GM21717 (cell line): ENCODE measurements at regions not wholly inside any gene's neighbourhood (a gene's known extent, or its start where the extent isn't known, plus 50 kb on each side); places are given as distances from the start of the nearest gene placed in this dataset.

ENCODE experiments used
- ATAC-seq: cut with Tn5 transposase; IDR thresholded peaks from one replicate; pipeline ENCODE4 v1.9.1; 2021; ENCODE audit warnings: mild to moderate bottlenecking, moderate library complexity; ENCODE audit not compliant: unreplicated experiment

DNA sequence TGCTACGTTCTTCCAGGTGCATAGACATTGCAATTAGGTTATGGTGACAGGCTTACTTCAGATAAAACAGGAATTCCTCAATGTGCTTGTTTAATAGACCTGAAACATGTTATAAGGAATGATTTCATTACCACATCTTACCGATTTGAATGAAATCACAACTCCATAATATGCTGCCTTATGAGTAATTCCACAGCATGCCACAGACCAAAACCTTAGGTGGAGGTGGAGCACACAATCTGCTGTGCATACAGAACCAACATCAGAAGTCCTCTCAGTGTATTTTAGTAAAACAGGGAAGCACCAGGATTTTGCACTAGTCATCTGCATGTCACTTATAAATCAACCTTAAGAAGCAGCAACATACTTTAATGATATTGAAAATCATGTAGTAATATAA is 148.9 kb upstream of the TSHZ2 start:
- no peak for ATAC-seq

DNA sequence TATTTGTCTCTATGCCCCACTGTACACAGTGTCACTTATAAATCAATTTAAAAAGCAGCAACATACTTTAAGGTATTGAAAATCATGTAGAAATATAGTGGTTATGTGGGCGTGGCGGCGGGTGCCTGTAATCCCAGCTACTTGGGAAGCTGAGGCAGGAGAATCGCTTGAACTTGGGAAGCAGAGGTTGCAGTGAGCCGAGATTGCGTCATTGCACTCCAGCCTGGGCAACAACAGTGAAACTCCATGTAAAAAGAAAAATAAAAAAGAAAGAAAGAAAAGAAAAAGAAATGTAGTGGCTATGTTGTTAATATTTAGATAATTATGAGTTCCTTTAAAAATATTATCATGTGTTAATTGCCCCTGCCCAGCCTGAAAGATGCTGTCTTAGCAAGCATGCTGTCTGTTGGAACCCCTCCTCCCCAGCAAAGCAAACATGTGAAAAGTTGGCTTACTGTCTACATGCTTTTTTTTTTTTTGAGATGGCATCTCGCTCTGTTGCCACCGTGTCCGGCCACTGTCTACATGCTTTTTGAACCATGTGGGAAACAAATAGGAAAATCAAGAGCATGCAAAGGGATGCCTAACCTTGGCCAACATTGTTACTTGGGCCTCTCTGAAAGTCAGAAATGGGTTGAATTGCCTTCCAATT is 151.4 kb upstream of the TSHZ2 start:
- no peak for ATAC-seq

DNA sequence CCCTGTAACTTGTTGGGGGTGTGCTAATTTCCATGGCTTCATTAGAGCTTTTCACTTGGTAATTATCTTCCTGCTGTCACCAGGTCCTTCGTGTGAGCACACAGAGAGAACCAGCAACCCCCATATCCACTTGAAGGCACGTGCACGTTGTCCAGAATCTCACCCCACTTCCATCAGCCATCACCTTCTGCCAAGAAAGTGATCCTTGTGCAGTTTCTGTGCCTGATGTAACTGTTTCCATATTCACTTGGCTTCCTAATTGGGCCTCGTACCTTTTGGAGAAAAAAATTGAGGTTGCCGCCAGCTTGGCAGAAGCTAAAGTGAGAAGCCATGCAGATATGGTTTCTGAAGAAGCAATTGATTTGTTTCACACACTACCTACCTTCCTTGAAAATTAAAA is 153.7 kb upstream of the TSHZ2 start:
- ATAC-seq: no peak

DNA sequence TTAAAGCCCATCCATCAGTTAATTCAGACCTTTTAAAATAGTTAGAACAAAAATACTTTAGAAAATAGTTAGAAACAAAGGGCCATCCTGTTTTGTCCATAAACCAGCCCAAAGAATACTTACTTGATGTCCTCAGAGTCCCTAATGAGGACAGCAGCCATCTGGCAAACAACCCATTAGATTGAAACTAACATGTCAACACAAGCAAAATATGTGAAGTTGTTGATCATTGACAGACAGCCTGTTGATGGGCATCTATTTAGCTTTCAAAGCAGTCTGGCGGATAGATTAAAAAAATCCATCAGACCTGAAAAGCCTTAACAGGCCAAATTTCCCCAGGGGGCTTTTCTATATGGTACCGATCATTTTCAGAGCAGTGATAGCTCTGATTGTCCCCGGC is 154.2 kb upstream of the TSHZ2 start:
- no peak for ATAC-seq

DNA sequence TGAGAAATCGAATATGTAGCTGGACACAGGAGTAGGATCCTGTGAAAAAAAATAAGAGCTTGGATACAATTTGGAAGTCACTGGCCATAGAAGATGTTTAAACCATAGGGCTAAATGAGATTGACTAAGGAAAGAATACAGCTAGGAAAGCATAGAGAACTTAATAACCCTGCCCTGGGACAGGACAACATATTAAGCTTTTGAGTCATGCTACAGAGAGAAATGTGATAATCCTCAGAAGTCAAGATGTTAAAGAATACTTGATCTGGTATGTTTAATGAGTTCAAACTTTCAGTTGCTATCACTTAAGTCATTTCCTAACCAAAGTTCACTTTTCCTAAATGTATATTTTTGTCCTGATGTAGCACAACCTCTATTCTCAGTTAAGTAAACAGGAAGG is 154.6 kb upstream of the TSHZ2 start:
- ATAC-seq: no peak

DNA sequence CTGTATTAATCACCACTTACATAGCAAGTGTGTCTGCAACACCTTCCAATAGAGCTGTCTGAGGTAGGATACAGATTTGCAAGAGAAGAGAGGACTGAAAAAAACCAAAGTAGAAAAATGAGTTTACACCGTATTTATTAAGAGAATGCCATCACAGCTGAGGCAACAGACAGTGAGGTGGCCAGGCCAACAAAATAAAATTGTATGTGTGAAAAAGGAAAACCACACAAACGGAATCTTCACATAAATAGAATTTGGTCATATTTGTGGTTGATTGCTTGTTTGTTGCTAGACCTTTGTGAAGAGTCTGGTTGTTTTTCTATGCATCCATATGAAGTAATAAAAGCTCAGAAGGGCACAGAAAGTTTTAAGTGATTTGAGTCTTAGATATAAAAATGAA is 157.8 kb upstream of the TSHZ2 start:
- no peak for ATAC-seq

DNA sequence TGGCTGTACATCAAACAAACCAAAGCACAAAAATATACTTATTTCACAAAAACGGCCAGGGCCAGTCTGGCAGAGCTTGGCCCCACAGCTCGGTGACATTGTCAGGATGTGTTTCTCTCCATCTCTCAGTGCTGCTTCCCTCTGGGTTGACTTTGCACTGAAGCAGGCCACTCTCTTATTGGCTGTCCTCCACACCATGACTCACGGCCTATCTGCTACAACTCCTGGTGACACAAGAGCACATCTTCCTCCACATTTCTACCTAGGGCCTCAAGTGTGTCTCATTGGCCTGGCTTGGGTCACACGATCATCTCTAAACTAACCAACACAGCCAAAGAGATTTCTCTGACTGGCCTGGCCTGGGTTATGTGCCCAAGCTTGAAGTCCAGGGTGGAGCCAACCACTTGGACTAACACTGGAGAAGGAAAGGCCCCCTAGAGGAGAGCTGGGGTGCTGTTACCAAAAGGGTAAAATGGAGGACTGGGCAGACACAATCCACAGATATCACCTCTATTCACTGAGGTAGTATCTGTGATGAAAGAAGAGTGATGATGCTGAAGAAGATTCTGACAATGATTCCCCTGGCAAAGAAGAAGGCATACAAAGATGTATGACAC is 159.8 kb upstream of the TSHZ2 start:
- no peak for ATAC-seq

DNA sequence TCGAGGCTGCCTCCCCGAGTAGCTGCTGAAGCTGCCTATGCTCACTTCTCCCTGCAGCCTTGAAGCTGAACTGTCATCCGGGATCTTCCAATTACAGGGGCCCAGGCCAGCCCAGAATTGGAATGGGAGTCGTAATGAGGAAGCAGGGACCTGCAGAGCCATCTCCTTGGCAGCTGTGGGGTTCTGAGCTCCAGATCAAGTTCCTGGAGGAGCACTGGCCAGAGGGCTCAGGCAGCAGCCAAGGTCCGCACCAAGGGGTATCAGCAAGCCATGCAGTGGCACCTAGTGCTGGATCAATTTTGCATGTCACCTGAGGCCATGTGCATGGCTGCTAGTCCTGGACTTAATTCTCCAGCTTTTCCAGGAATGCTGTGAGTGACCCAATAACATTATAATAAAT is 163.2 kb upstream of the TSHZ2 start:
- no peak for ATAC-seq

DNA sequence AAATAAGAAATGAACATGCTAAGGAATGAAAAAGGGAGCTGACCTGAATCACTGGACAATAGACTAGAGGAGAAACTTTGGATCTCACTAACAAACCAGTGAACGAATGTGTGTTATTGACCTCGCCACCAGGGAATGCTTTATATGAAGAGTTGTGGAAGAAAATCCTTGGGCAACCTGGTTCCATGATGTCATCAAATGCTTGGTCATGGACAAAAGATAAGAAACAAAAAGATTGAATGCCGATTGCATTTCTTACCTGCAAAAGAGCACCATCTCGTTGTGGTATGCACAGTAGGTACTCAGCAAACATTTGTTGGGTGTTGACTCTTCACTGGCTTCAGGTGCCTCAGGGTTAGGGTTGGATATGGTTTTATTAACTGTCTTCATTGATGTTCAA is 165.2 kb upstream of the TSHZ2 start:
- no peak for ATAC-seq

DNA sequence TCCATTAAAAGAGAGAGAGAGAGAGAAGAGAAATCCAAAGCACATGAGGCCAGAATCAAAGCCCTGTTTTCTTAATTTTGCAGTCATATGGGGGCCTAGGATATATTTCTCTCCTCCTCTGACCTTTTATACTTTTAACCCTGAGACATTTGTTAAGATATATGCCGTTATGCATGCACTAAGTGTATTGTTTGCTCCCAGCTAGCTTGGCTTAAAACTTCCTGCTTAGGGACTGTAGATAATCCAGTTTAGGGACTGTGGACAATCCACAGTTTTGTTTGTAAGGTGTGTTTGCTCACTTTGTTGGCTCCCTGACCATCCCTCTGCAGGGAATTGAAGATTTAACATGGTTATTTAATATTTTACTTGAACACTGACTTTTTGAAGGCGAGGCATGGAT is 166.3 kb upstream of the TSHZ2 start:
- ATAC-seq: no peak

DNA sequence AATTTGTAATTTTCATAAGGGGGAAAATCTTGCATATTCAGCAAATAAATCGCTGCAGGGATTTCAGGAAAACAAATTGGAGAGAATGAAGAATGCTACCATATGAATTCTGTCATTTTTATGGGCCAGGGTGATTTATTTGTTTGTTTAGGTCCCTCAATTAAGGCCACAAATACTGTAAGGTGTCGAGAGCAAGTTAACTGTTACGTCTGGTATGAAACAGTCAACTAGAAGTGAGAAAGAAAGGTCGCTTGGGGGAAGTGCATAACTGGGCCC is 166.9 kb upstream of the TSHZ2 start:
- ATAC-seq: no peak

DNA sequence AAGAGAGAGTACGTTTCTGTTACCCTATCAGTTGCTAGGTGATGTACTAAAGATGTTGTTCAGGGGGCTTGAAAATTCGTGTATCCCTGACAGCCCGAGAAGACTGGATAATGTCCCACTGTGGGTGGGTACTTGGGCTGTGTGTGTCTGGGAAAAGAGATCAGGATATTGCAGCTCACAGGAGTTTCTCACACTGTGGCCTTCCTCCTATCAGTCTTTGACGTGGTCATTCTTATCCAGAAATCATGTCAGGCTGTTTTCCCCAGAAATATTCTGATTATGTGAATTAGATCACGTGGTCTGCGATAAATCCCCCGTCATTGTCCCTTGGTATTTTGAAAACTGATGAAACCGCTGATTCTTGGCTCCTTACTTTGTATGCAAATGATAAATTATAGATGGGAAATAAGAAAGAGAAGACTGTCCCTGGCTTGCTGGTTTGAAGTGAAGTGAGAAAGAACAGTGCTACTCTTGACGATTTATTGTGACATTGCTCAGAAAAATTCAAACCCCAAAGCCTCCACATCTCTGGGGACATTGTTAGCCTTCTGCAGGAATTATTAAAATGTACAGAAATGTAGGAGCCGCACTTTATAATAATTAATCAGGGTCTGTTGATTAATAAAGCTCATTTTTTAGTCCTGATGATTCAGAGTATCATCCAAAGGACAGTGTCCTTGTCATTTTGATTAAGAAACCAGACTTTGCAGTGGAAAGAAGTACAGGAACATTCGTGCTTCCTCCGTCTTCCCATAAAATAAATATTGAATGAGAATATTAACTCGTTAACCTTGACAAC is 167.5 kb upstream of the TSHZ2 start:
- no peak for ATAC-seq

DNA sequence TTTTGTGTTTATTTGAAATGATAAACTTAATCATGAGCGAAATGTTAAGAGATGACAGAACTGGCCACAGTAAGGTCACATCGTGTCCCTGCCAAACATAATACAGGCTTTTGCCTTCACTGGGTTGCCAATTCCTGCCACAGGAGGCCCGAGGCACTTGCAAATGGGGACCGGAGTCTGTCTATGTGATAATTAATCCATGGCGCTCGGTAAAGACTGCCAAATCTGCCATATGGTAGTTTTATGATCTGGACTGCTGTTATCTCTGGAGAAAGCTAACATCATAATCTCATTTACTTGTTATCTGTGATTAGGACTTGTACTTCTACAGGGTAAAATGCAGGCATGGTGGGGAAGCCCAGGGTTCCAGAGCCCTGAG is 170.5 kb upstream of the TSHZ2 start:
- no peak for ATAC-seq

DNA sequence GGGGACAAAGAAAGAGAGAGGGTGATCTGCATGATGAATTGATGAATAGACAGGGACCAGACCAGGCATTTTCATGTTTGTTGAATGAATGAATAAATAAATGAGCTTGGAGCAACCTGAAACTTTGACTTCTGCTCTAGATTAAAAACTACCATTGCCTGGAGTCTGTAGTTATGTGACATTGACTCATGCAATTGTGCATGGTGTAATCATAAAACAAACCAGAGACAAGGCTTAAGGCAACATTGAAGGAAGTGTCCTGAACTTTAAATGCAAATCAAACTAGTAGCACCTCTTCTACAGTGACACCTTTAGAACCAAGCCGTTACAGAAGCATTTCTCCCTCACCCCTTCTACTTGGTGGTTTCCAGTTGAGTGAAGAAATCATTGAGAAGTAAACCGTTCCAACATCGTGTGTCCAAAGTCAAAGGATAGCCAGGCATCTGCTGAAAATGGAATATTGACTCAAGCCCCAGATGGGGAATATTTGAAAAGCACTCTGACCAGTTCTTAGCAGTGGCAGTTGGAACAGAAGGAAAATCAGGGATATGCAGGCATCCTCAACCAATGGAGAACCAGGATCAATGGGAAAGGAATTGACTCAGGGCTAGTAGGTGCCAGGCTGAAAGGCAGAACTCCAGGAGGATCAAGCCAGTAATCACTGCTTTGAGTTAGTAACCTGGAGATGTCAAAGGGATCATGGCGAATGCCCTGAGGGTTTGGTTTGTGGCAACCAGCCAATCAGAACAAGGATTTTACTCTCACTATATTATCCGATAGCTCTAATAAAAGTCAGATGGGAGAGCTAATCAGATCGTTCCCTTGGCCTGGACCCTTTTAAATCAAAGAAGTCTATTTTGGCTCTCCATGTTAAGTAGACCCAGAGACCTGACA is 171.2 kb upstream of the TSHZ2 start:
- no peak for ATAC-seq

DNA sequence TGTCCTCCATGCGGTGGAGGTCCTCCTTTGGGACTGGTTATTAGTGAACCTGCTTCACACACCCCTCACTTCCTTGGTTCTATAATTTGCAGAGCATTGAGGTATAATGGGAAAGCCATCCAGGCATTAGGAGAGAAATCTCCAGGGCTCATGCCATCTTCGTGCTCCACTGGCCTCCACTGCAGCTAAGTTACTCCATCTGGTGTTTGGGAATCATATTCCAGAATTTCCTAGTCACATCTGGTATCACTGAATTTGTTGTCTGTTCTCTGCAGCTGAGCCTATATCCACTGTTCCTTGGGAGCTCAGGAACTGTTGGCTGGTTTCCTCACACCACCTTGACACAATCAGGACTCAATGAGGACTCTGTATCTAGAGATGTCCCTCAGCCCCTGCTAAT is 173.0 kb upstream of the TSHZ2 start:
- ATAC-seq: no peak

DNA sequence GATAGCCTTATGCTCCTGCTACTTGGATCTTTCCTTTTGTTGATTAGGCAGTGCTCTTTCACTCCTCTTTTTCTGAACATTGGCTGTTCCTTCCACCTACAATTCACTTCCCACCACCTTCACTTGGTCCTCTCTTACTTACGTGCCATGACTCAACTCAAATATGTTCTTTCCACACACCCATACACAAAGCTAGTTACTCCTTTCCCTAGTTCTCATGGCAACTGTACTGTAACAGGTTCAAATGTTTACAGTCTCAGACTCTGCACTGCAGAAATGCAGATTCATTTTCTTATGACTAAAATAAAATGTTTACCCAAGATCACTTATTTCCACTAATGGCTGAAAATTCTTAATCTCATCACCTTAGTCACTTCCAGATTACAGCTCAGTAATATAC is 174.0 kb upstream of the TSHZ2 start:
- no peak for ATAC-seq

DNA sequence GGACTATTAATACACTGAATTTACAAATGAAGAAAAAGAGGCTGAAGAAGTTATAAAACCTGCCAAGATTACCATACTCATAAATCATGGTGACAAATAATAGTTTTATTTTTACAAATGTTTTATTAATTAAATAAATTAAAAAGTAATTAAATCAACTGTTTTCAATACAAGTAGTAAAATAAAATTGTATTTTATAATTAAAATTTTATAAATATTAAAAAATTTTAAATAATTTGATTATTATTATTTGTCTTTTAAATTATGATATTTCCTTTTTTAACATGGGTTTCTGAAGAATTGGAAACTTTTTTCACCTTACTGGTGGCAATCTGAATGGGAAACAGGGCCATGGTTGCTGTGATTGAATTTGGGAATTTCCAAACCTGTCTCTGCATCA is 177.3 kb upstream of the TSHZ2 start:
- no peak for ATAC-seq

DNA sequence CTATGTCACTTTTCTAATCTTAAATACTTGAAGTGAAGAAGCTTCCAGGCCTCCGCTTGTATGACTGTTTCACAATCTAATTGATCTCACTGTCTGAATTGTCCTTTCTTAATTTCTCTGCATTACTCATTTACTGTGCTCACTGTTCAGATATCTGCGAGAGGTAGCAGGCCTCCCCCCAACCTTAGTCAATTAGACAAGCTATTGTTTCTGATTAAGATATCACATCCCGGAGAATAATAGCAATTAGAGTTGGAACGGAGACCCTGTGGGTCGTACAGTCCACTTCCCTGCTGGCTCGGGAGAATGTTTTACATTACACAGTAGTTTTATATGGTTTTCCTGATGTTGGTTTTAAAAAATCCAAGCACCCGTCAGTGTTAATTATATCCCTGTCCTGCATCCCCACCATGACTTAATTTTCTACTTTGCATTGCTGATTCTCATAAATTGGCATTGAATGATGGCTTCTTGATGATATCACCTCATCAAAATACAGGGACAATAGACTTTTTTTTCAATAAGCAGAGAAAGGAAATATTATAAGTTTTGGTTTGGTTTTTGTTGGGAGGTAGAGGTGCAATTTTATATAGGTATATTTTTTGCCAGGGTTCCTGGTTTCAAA is 178.7 kb upstream of the TSHZ2 start:
- ATAC-seq: no peak

DNA sequence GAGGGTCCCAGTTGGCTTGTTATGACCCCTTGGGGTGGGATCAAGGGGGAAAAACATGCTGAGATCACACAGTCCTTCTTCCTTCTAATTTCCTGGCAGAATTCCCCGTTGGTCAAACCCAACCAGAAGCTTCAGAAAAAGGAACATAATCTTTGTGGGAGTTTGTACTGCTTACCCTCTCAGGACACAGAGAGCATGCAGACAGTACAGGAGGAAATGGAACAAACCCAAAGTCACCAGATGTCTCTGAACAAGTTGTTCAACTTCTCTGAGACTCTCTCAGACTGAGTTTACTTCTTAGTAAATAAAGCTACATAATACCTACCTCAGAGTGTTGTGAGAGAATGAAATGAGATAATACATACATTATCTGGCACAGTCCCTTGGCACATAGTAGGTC is 181.1 kb upstream of the TSHZ2 start:
- no peak for ATAC-seq

DNA sequence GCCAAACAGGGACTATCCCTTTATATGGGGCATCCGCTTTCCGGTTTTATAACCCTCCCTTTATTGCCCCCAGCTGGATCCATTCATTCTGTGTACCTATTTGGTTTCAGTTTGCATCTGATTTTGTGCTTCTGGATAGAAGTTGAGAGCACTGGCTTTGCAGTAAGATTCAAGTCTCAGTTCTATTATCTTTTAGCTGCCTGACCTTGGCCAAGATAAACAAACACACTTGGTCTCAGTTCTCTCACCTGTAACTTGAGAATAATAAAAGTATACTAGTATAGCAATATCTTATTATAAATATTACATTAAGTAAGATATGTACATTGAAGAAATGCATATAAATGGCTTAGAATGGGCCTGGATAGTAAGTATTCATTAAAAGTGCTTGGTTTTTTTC is 182.4 kb upstream of the TSHZ2 start:
- ATAC-seq: no peak

DNA sequence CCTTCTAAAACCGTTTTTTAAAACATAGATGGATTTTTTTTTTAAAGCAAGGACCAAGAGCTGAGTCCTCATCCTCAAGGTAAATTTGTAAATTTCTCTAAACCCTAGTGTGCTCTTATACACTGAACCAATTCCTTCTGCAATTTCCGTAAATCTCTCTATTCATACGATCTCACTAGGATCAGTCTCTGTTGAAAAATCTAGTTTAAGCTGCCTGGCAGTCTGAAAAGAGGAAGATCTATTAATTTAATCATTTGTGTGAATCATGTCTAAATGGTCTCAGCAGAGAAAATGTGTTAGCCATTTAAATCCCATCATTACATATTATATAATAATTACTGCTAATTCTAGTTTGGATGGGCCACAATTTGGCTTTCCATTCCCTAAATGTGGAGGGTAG is 184.2 kb upstream of the TSHZ2 start:
- ATAC-seq: no peak
